HG03457 (cell line): ENCODE measurements at regions not wholly inside any gene's neighbourhood (a gene's known extent, or its start where the extent isn't known, plus 50 kb on each side); places are given as distances from the start of the nearest gene placed in this dataset.

Experiments used
- ATAC-seq: cut with Tn5 transposase; IDR thresholded peaks from one replicate; pipeline ENCODE4 v1.9.1; 2021; ENCODE audit warnings: moderate number of reproducible peaks; ENCODE audit not compliant: unreplicated experiment

GRCh38 chr15:93458597-93458996, 369.6 kb upstream of the RGMA start:
- no peak for ATAC-seq

DNA sequence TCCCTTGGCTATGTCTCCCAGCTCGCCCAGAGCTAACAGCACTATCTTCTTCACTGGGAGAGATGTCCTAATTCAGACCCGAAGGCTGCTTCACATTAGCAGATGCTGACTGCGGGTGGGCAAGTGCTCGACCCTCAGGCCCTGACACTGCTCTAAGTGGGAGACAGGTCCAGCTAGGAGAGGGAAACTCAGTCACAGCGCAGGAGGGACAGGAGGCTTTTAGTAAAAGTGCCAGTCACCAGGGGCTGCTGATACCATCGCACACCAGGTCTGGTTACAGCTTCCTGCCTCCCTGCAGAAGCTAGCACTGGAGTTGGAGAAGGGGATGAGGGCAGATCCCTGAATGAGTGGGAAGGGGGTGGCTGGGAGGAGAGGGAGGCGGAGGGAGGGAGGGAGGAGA, 365.8 kb upstream of the RGMA start:
- no peak for ATAC-seq

GRCh38 chr15:93452537-93453211, 363.7 kb upstream of the RGMA start:
- ATAC-seq = no peak

GRCh38 chr15:93451822-93452221, 362.8 kb upstream of the RGMA start:
- ATAC-seq = no peak

GRCh38 chr15:93451265-93451664, 362.3 kb upstream of the RGMA start:
- no peak for ATAC-seq

- ATAC-seq = no peak
Observed at GRCh38 chr15:93449798-93450197, 360.8 kb upstream of the RGMA start.

DNA sequence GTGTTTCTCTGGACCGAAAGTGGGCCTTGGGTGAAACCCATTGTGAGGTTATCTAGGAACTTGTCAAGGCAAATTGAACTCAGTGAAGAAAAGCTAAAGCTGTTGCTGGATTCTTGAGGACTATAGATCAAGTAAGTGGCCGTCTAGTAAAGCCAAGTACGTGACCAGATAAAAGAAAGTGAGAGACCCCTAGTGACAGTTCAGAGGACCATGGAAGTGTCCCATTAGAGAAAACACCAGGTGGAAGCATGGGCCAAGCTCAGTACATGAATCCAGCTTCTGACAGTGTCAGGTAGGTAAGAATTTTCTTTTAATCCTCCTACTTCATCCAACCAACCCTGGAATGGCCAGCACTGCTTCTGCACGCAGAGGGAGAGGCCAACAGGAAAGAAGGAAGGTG, 349.3 kb upstream of the RGMA start:
- no peak for ATAC-seq

- ATAC-seq = no peak
Observed at GRCh38 chr15:93432474-93432873, 343.5 kb upstream of the RGMA start.

DNA sequence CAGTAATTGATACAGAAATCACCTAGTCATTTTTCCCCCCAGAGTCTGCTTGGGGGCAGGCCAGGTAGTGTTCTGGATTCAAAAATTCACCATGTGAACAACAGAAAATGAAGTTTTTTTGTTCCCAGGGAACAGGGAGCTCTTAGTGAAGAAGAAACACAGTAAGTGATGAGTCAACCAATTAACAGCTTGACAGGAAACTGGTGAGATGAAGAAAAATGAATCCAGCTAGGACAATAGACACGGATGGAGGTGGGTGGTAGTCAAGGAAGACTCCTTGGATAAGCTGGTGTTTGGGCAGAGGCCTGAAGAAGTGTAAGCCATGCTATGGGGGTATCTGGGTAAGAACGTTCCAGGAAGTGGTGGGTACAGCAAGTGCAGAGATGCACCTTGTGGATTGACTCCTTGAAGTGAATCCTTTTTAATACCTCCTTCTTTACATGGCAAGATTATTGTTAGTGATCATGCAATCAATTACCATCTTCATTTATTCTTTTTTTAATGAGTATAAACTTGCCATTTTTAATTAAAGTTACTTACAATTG, 339.9 kb upstream of the RGMA start:
- ATAC-seq = no peak

DNA sequence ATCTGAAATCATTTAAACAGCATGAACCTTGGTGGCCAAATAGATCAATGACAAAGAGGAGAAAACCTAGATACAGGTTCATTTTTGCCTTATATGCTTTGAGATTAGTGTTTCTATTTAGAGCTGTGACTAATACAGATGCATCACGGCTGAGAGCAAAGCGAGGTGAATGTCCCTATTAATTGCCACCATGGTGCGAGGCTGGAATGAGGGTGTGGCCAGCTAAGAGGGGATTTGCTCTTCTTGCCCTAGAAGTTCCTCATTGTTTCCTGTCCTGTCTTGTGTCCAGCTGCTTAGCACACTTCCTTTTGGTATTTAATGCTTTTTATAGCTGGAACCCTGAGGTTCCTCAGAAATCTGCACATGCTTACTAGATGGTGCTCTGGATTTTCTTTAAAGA, 339.1 kb upstream of the RGMA start:
- no peak for ATAC-seq

GRCh38 chr15:93424131-93424530, 335.1 kb upstream of the RGMA start:
- no peak for ATAC-seq

DNA sequence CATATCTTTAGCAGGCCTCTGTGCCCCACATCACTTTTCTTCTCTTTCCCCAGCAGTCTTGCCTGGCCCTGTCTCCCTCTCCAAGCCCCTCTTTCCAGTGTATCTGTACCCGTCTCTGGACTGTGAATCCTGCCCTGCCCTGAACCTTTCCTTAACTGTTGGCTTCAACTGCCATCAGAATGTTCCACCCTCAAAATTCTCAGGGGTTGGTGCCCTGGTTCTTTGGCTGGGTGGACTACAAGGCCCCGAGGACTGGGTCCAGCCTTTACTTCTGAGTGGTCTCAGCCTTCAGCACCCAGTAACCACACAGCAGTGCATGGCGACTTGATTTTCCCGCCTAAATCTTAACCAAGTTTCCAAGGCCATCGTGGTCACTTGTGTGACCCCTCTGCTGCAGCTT, 333.5 kb upstream of the RGMA start:
- ATAC-seq = no peak

- ATAC-seq = no peak
Observed at GRCh38 chr15:93420477-93420876, 331.5 kb upstream of the RGMA start.

- ATAC-seq = no peak
Observed at GRCh38 chr15:93420050-93420452, 331.0 kb upstream of the RGMA start.

DNA sequence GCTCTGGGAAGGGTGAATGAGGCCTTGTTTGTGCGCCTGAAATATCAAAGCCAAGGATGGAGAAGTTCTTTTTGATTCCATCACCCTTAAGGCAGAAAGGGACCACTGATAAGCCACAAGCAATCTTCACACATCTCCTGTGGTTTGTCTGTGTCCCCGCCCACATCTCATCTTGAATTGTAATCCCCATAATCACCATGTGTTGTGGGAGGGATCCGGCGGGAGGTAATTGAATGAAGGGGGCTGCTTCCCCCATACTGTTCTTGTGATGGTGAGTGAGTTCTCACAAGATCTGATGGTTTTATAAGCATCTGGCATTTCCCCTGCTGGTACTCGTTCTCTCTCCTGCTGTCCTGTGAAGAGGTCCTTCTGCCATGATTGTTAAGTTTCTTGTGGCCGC, 329.6 kb upstream of the RGMA start:
- ATAC-seq = no peak

DNA sequence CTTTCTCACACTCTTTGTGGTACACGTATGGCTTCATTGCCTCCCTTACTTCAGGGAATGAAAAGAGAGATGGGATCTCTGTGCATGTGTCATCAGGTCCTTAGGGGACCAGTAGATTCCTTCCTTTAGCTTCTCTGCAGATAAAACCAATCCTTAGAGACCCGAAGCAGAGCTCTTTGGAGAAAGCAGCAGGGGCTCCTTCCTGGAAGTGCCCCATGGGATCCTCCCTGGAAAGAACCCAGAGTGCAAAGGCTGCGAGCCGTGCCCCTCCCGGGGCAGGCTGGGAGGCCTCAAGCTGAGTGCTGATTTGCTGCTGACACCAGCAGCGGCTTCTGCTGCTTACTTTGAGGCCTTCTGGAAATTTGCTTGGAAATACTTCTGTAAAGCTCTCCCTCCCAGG, 328.6 kb upstream of the RGMA start:
- ATAC-seq = no peak

- ATAC-seq = no peak
Observed at GRCh38 chr15:93417156-93417555, 328.1 kb upstream of the RGMA start.

DNA sequence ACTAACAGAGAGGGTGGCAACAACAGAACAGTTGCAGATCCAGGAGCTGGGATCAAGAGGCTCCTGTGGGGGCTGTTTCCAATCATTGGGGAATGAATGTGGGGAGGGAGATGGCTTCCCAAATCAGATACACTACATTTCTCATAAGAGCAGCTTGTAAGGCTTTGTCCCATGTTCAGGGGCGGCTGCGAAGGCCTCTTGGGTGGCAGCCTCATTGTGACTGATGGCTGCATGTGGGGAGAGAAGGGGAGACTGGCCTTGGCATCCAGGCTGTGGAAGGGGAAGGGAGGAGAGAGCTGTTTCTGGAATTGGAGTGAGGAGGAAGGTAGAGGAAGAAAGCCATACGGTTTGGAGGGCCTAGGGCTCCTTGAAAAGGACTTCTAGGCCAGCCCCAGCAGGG, 326.6 kb upstream of the RGMA start:
- ATAC-seq = no peak

- no peak for ATAC-seq
Observed at GRCh38 chr15:93414576-93415231, 325.7 kb upstream of the RGMA start.

- no peak for ATAC-seq
Observed at GRCh38 chr15:93413745-93414144, 324.7 kb upstream of the RGMA start.

GRCh38 chr15:93399121-93399520, 310.1 kb upstream of the RGMA start:
- ATAC-seq = no peak

GRCh38 chr15:93389211-93389610, 300.2 kb upstream of the RGMA start:
- ATAC-seq = no peak

DNA sequence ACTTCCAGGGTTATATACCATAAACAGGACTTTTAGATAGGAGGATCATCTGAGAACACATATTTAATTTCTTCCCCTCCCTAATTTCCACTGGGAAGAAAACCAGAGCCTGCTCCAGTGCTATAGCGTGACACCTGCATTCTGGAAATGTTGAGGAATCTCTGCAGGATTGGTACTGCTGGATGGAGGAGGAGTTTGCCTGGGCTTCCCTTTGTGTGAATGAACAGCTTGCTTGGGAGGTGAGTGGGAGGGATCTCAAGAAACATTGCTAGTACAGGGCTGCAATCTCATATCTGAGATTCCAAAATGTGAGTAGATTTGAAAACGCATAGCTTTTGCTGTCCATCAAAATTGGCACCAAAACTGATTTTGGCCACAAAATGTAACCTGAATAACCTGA, 295.9 kb upstream of the RGMA start:
- no peak for ATAC-seq
